ENCODE measurements at regions not wholly inside any gene's neighbourhood (a gene's known extent, or its start where the extent isn't known, plus 50 kb on each side); places are given as distances from the start of the nearest gene placed in this dataset.

- Histone ChIP-seq H3K4me1 (ENCODE audit: control insufficient read depth, extremely low read depth, insufficient read depth, low read length) (no peaks in the 10 kb centered on the region), H4K20me1 (replicated peaks; ENCODE audit: control insufficient read depth, extremely low read depth, insufficient read depth, low read length) (no peaks in the 10 kb centered on the region), H3K4me2 (ENCODE audit: insufficient read depth, low read length) (no peak overlapping the region), H3K4me3 (replicated peaks in 1 of 3; ENCODE audit: insufficient read depth in 1 of 3, low read depth in 1 of 3, low read length in 3 of 3) (no peak overlapping the region), H2AFZ (ENCODE audit: low read depth, low read length) (no peak overlapping the region), H3K36me3 (ENCODE audit: control insufficient read depth in 2 of 2, extremely low read depth in 1 of 2, insufficient read depth in 2 of 2, low read length in 2 of 2) (no peaks in the 10 kb centered on the region), H3K9me3 (replicated peaks; ENCODE audit: control insufficient read depth, insufficient read depth, low read length) (no peaks in the 10 kb centered on the region), H3K27ac (ENCODE audit: insufficient read depth, low read depth, low read length) (no peak overlapping the region), H3K9ac (replicated peaks; ENCODE audit: extremely low read depth, insufficient read depth, low read length) (no peak overlapping the region), H3K9me1 (replicated peaks; ENCODE audit: control insufficient read depth, extremely low read depth, insufficient read depth, low read length) (no peaks in the 10 kb centered on the region), H3K27me3 (ENCODE audit: control insufficient read depth in 2 of 2, insufficient read depth in 2 of 2, low read length in 2 of 2) (no peaks in the 10 kb centered on the region), H3K79me2 (ENCODE audit: control insufficient read depth, insufficient read depth, low read length) (no peaks in the 10 kb centered on the region)
- POLR2A ChIA-PET: no interaction called here
- TF ChIP-seq FOS (IDR thresholded peaks at IDR 0.05; ENCODE audit: borderline replicate concordance, insufficient read depth, low read length): no peak
- no peak for TF ChIP-seq MYC (IDR thresholded peaks at IDR 0.05; ENCODE audit: low read depth, low read length)
- TF ChIP-seq POLR2AphosphoS5 (IDR thresholded peaks at IDR 0.05; ENCODE audit: insufficient read depth, low read depth, low read length): no peak
- no peak for TF ChIP-seq POLR2A (IDR thresholded peaks at IDR 0.05; ENCODE audit: low read depth, low read length)
- no peak for TF ChIP-seq GATA2 (IDR thresholded peaks at IDR 0.05; ENCODE audit: insufficient read depth, insufficient read length, low read depth, low read length)
- no peak for TF ChIP-seq JUN (IDR thresholded peaks at IDR 0.05; ENCODE audit: borderline replicate concordance, insufficient read depth, insufficient read length, low read depth)
- no peak for TF ChIP-seq MAX (IDR thresholded peaks at IDR 0.05; ENCODE audit: insufficient read depth, insufficient read length)
- TF ChIP-seq EZH2 (IDR thresholded peaks at IDR 0.05; ENCODE audit: borderline replicate concordance, low read depth, low read length, severe bottlenecking): no peak
- no peak for TF ChIP-seq CTCF (IDR thresholded peaks at IDR 0.05; ENCODE audit: extremely low read depth in 1 of 2, insufficient read depth in 1 of 2, low read depth in 1 of 2, low read length in 2 of 2)
- dilution Hi-C loops (cut with MboI; ENCODE audit: extremely low pct_ligation_motif_present, low sequenced_read_pairs): no loop called here
- FAIRE-seq (no peak), DNase-seq (ENCODE audit: low read depth, low spot score) (no peak)
- no TSS peak for BruUV-seq (replicated peaks)
- intact Hi-C loops (cut with micrococcal nuclease): loop anchor here (2.0 kb wide), 1 partner anchor 63 kb away; no protein-coding TSS in a partner anchor
- CTCF ChIA-PET: no interaction called here
These were observed 277.1 kb upstream of the EYS start for GRCh38 chr6:65984089-65984488.

Data from endothelial cell of umbilical vein (primary cell).